Smooth muscle cell (in vitro differentiated cells): ENCODE measurements at regions not wholly inside any gene's neighbourhood (a gene's known extent, or its start where the extent isn't known, plus 50 kb on each side); places are given as distances from the start of the nearest gene placed in this dataset.

Source experiments
- DNase-seq: peaks from one replicate; lab custom pipeline; 2025; ENCODE audit not compliant: unreplicated experiment; lab: John Stamatoyannopoulos, UW
- H2AFZ ChIP-seq: fragments of 200-600 bp; sonication (generic); 2 replicates; pipeline ENCODE4 v1.6.0; 2016; ENCODE audit warnings: antibody characterized with exemption, low read depth, mild to moderate bottlenecking
- H3F3A ChIP-seq: fragments of 200-600 bp; sonication (generic); 2 replicates; pipeline ENCODE4 v1.6.0; 2017; ENCODE audit warnings: antibody characterized with exemption, low read depth
- H3K27ac ChIP-seq: fragments of 200-600 bp; sonication (generic); 2 replicates; pipeline ENCODE4 v1.5.1; 2016; ENCODE audit warnings: low read depth, mild to moderate bottlenecking
- H3K27me3 ChIP-seq: fragments of 200-600 bp; sonication (generic); 2 replicates; pipeline ENCODE4 v1.6.1; 2016; ENCODE audit warnings: low read depth, mild to moderate bottlenecking
- H3K36me3 ChIP-seq: fragments of 200-600 bp; sonication (generic); 2 replicates; pipeline ENCODE4 v1.5.1; 2016; ENCODE audit warnings: low read depth
- H3K4me1 ChIP-seq: fragments of 200-600 bp; sonication (generic); 2 replicates; pipeline ENCODE4 v1.5.1; 2016; ENCODE audit warnings: low read depth
- H3K4me2 ChIP-seq: fragments of 200-600 bp; sonication (generic); 2 replicates; pipeline ENCODE4 v1.6.0; 2016; ENCODE audit warnings: mild to moderate bottlenecking
- H3K4me3 ChIP-seq: fragments of 200-600 bp; sonication (generic); 2 replicates; pipeline ENCODE4 v1.5.1; 2016; ENCODE audit warnings: mild to moderate bottlenecking
- H3K79me2 ChIP-seq: fragments of 200-600 bp; sonication (generic); 2 replicates; pipeline ENCODE4 v1.6.0; 2016; ENCODE audit warnings: low read depth, mild to moderate bottlenecking
- H3K9ac ChIP-seq: fragments of 200-600 bp; sonication (generic); 2 replicates; pipeline ENCODE4 v1.6.0; 2016; ENCODE audit warnings: low read depth
- H3K9me3 ChIP-seq: fragments of 200-600 bp; sonication (generic); replicated peaks from 2 replicates; pipeline ENCODE4 v1.5.1; 2016; ENCODE audit warnings: low read depth
- H4K20me1 ChIP-seq: fragments of 200-600 bp; sonication (generic); 2 replicates; pipeline ENCODE4 v1.6.0; 2016; ENCODE audit warnings: low read depth
- CTCF ChIP-seq: fragments of 200-600 bp; sonication (generic); IDR thresholded peaks from 2 replicates; pipeline ENCODE4 v1.5.1; 2017; ENCODE audit warnings: borderline replicate concordance, mild to moderate bottlenecking, antibody characterized with exemption; ENCODE audit not compliant: insufficient read depth, poor library complexity, severe bottlenecking
- WGBS: methylation state at CpG from one replicate; pipeline ENCODE4 v1.1.7; 2016; ENCODE audit warnings: low lambda C conversion rate; 5-methylcytosine and 5-hydroxymethylcytosine counted together

GRCh38 chr16:5480431-5481195, 383.0 kb upstream of the EEF2KMT start:
- TF ChIP-seq CTCF: no peak
- no peak overlapping the region for H3K27ac ChIP-seq
- H3F3A ChIP-seq: no peaks in the 10 kb centered on the region
- H3K9ac ChIP-seq: no peak overlapping the region
- no peak overlapping the region for H2AFZ ChIP-seq
- DNase-seq: no peak
- no peak overlapping the region for H3K4me2 ChIP-seq
- no peaks in the 10 kb centered on the region for H3K79me2 ChIP-seq
- H3K4me1 ChIP-seq: no peaks in the 10 kb centered on the region
- no peaks in the 10 kb centered on the region for H3K9me3 ChIP-seq
- H4K20me1 ChIP-seq: no peaks in the 10 kb centered on the region
- no peak overlapping the region for H3K4me3 ChIP-seq
- no peaks in the 10 kb centered on the region for H3K27me3 ChIP-seq
- no peaks in the 10 kb centered on the region for H3K36me3 ChIP-seq
- 83% methylated on average over 7 of the region's 7 CpGs for WGBS

GRCh38 chr16:5479926-5480325, 382.3 kb upstream of the EEF2KMT start:
- whole genome bisulfite sequencing: 18% methylated on average over 3 of the region's 3 CpGs
- no peaks in the 10 kb centered on the region for H3K79me2 ChIP-seq
- H3F3A ChIP-seq: no peaks in the 10 kb centered on the region
- TF ChIP-seq CTCF: no peak
- no peak overlapping the region for H2AFZ ChIP-seq
- no peak for DNase-seq
- no peaks in the 10 kb centered on the region for H3K36me3 ChIP-seq
- H3K27ac ChIP-seq: no peak overlapping the region
- no peaks in the 10 kb centered on the region for H3K27me3 ChIP-seq
- no peaks in the 10 kb centered on the region for H3K9me3 ChIP-seq
- H3K9ac ChIP-seq: no peak overlapping the region
- H3K4me1 ChIP-seq: no peaks in the 10 kb centered on the region
- no peak overlapping the region for H3K4me3 ChIP-seq
- H3K4me2 ChIP-seq: no peak overlapping the region
- H4K20me1 ChIP-seq: no peaks in the 10 kb centered on the region

- H3K27ac ChIP-seq: no peak overlapping the region
- H2AFZ ChIP-seq: no peak overlapping the region
- no peak for TF ChIP-seq CTCF
- H3K4me1 ChIP-seq: no peaks in the 10 kb centered on the region
- H4K20me1 ChIP-seq: no peaks in the 10 kb centered on the region
- H3K4me2 ChIP-seq: no peak overlapping the region
- no peaks in the 10 kb centered on the region for H3F3A ChIP-seq
- no peaks in the 10 kb centered on the region for H3K79me2 ChIP-seq
- no peaks in the 10 kb centered on the region for H3K36me3 ChIP-seq
- no peaks in the 10 kb centered on the region for H3K9me3 ChIP-seq
- no peaks in the 10 kb centered on the region for H3K27me3 ChIP-seq
- H3K4me3 ChIP-seq: no peak overlapping the region
- WGBS: 88% methylated on average over 7 of the region's 7 CpGs
- H3K9ac ChIP-seq: no peak overlapping the region
- DNase-seq: no peak
Observed at GRCh38 chr16:5478036-5478435, 380.4 kb upstream of the EEF2KMT start.

- Histone ChIP-seq H3K27me3 (peaks cover 4% of the 10 kb centered on the region), H3K9ac (no peak overlapping the region), H3K4me1 (no peaks in the 10 kb centered on the region), H2AFZ (no peak overlapping the region), H4K20me1 (no peaks in the 10 kb centered on the region), H3K9me3 (no peaks in the 10 kb centered on the region), H3K36me3 (no peaks in the 10 kb centered on the region), H3F3A (no peaks in the 10 kb centered on the region), H3K79me2 (no peaks in the 10 kb centered on the region), H3K4me3 (no peak overlapping the region), H3K4me2 (no peak overlapping the region), H3K27ac (no peak overlapping the region)
- 90% methylated on average over 6 of the region's 6 CpGs for WGBS
- no peak for TF ChIP-seq CTCF
- no peak for DNase-seq
Observed at GRCh38 chr16:5477251-5477650, 379.7 kb upstream of the EEF2KMT start.
